H1 (cell line): ENCODE measurements at regions not wholly inside any gene's neighbourhood (a gene's known extent, or its start where the extent isn't known, plus 50 kb on each side); places are given as distances from the start of the nearest gene placed in this dataset.

Experiments
- TF ChIP-seq, protein P1 (sequence below): fragments of 300-600 bp; sonication (generic); IDR thresholded peaks from 2 replicates; pipeline ENCODE4 v1.7.1; 2012; ENCODE audit warnings: low read length, moderate library complexity, mild to moderate bottlenecking, inconsistent platforms; ENCODE audit not compliant: insufficient replicate concordance

DNA sequence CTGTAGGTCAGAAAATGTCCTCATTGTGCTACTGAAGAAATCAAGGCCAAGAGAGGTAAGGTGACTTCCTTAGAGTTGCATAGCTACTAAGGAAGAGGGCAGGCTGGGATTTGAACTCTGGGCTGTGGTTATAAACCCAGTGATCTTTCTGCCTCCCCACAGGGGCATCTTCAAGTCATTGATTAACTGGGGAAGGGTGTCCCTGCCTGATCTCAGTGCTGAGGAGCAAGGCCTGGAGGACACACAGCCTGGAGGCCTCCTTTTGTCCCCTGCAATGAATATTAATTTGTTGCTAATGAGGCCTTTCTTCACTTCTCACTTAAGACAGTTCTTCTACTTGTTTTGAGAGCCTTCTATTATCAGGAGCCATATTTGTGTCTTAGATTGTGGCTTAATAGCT lies 83.8 kb downstream of the KATNIP start (continued):
- TF ChIP-seq, protein P1, sequence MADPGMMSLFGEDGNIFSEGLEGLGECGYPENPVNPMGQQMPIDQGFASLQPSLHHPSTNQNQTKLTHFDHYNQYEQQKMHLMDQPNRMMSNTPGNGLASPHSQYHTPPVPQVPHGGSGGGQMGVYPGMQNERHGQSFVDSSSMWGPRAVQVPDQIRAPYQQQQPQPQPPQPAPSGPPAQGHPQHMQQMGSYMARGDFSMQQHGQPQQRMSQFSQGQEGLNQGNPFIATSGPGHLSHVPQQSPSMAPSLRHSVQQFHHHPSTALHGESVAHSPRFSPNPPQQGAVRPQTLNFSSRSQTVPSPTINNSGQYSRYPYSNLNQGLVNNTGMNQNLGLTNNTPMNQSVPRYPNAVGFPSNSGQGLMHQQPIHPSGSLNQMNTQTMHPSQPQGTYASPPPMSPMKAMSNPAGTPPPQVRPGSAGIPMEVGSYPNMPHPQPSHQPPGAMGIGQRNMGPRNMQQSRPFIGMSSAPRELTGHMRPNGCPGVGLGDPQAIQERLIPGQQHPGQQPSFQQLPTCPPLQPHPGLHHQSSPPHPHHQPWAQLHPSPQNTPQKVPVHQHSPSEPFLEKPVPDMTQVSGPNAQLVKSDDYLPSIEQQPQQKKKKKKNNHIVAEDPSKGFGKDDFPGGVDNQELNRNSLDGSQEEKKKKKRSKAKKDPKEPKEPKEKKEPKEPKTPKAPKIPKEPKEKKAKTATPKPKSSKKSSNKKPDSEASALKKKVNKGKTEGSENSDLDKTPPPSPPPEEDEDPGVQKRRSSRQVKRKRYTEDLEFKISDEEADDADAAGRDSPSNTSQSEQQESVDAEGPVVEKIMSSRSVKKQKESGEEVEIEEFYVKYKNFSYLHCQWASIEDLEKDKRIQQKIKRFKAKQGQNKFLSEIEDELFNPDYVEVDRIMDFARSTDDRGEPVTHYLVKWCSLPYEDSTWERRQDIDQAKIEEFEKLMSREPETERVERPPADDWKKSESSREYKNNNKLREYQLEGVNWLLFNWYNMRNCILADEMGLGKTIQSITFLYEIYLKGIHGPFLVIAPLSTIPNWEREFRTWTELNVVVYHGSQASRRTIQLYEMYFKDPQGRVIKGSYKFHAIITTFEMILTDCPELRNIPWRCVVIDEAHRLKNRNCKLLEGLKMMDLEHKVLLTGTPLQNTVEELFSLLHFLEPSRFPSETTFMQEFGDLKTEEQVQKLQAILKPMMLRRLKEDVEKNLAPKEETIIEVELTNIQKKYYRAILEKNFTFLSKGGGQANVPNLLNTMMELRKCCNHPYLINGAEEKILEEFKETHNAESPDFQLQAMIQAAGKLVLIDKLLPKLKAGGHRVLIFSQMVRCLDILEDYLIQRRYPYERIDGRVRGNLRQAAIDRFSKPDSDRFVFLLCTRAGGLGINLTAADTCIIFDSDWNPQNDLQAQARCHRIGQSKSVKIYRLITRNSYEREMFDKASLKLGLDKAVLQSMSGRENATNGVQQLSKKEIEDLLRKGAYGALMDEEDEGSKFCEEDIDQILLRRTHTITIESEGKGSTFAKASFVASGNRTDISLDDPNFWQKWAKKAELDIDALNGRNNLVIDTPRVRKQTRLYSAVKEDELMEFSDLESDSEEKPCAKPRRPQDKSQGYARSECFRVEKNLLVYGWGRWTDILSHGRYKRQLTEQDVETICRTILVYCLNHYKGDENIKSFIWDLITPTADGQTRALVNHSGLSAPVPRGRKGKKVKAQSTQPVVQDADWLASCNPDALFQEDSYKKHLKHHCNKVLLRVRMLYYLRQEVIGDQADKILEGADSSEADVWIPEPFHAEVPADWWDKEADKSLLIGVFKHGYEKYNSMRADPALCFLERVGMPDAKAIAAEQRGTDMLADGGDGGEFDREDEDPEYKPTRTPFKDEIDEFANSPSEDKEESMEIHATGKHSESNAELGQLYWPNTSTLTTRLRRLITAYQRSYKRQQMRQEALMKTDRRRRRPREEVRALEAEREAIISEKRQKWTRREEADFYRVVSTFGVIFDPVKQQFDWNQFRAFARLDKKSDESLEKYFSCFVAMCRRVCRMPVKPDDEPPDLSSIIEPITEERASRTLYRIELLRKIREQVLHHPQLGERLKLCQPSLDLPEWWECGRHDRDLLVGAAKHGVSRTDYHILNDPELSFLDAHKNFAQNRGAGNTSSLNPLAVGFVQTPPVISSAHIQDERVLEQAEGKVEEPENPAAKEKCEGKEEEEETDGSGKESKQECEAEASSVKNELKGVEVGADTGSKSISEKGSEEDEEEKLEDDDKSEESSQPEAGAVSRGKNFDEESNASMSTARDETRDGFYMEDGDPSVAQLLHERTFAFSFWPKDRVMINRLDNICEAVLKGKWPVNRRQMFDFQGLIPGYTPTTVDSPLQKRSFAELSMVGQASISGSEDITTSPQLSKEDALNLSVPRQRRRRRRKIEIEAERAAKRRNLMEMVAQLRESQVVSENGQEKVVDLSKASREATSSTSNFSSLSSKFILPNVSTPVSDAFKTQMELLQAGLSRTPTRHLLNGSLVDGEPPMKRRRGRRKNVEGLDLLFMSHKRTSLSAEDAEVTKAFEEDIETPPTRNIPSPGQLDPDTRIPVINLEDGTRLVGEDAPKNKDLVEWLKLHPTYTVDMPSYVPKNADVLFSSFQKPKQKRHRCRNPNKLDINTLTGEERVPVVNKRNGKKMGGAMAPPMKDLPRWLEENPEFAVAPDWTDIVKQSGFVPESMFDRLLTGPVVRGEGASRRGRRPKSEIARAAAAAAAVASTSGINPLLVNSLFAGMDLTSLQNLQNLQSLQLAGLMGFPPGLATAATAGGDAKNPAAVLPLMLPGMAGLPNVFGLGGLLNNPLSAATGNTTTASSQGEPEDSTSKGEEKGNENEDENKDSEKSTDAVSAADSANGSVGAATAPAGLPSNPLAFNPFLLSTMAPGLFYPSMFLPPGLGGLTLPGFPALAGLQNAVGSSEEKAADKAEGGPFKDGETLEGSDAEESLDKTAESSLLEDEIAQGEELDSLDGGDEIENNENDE = no peak
- TF ChIP-seq, all 59 proteins: peak for 0
